Gastrocnemius medialis (tissue), 4 donors: ENCODE measurements at regions not wholly inside any gene's neighbourhood (a gene's known extent, or its start where the extent isn't known, plus 50 kb on each side); places are given as distances from the start of the nearest gene placed in this dataset.

Experiments used
- ATAC-seq, 2 donors: fragments of 150-250 bp; one replicate each; pipeline ENCODE4 v1.9.1; 2016
- DNase-seq, 2 donors: peaks; one replicate each; pipeline ENCODE4 v3.0.0-alpha.2; 2019
- H3K27ac ChIP-seq, 4 donors: fragments of 200-600 bp; sonication (generic); 1 replicate in 1 of 4; 2 replicates in 3 of 4; pipeline ENCODE4 v1.5.1; 2016 to 2018; ENCODE audit warnings: mild to moderate bottlenecking in 2 of 4, moderate library complexity in 1 of 4
- H3K27me3 ChIP-seq, 3 donors: fragments of 200-600 bp; sonication (generic) in 2 of 3; 1 replicate in 1 of 3; 2 replicates in 2 of 3; pipeline versions ENCODE4 v1.5.1 to v1.6.0; 2016 to 2019; ENCODE audit warnings: mild to moderate bottlenecking in 1 of 3, moderate library complexity in 1 of 3
- H3K36me3 ChIP-seq, 2 donors: fragments of 200-600 bp; sonication (generic) in 1 of 2; one replicate each; pipeline ENCODE4 v1.5.1; 2017 to 2018
- H3K4me1 ChIP-seq, 2 donors: fragments of 200-600 bp; sonication (generic) in 1 of 2; one replicate each; pipeline ENCODE4 v1.5.1; 2016 to 2017; ENCODE audit warnings: mild to moderate bottlenecking in 2 of 2
- H3K4me3 ChIP-seq, 4 donors: fragments of 200-600 bp; sonication (generic) in 3 of 4; 1 replicate in 1 of 4; 2 replicates in 3 of 4; pipeline ENCODE4 v1.5.1; 2016 to 2019; ENCODE audit warnings: mild to moderate bottlenecking in 2 of 4
- H3K9me3 ChIP-seq, 3 donors: fragments of 200-600 bp; sonication (generic) in 2 of 3; 1 replicate in 1 of 3; 2 replicates in 2 of 3; pipeline ENCODE4 v1.5.1; 2016 to 2019
- POLR2A ChIP-seq, 2 donors: fragments of 450-650 bp; IDR thresholded peaks; one replicate each; pipeline ENCODE4 v1.6.1; 2017; ENCODE audit warnings: antibody characterized with exemption in 2 of 2, mild to moderate bottlenecking in 2 of 2, moderate library complexity in 2 of 2
- in situ Hi-C, 4 donors: fragments of 200-750 bp; cut with MboI; loops; one replicate each; pipeline versions ENCODE4 v1.15.0 to v1.8.0; 2017; ENCODE audit warnings: low sequenced_read_pairs in 4 of 4
- intact Hi-C: fragments of 100-400 bp; cut with DNase I; formaldehyde crosslinking; loops from one replicate; pipeline ENCODE4 v1.15.1; 2023; ENCODE audit warnings: low total_unique reads
- TF ChIP-seq, protein P1 (sequence below), 5 experiments: fragments of 450-650 bp in 3 of 5; fragments of 200-600 bp in 2 of 5; sonication (generic) in 2 of 5; IDR thresholded peaks in 4 of 5; conservative IDR thresholded peaks in 1 of 5; 1 replicate in 4 of 5; 2 replicates in 1 of 5; pipeline ENCODE4 v1.5.1; 2016 to 2019; ENCODE audit warnings: antibody characterized with exemption in 5 of 5, mild to moderate bottlenecking in 3 of 5, moderate library complexity in 3 of 5

DNA sequence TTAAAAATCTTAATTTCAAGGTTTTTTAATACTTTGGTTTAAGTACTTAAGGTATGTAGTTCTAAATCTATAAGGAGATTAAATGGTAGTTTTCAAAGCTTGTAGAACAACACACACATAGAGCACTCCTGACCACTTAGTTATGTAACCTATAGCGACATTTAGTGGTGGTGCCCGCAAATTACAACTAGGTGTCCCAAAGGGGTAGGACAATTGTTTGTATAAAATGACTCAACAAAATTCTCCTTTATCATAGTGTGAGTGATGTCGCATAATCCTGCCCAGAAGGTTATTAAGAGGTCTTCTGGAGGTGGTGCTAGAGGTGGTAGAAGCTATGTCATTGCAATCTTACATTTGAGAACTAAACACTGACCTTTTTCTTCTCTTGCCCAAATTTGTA lies 373.0 kb upstream of the RASGEF1B start:
- TF ChIP-seq POLR2A (IDR thresholded peaks at IDR 0.05): no peak
- TF ChIP-seq, protein P1, sequence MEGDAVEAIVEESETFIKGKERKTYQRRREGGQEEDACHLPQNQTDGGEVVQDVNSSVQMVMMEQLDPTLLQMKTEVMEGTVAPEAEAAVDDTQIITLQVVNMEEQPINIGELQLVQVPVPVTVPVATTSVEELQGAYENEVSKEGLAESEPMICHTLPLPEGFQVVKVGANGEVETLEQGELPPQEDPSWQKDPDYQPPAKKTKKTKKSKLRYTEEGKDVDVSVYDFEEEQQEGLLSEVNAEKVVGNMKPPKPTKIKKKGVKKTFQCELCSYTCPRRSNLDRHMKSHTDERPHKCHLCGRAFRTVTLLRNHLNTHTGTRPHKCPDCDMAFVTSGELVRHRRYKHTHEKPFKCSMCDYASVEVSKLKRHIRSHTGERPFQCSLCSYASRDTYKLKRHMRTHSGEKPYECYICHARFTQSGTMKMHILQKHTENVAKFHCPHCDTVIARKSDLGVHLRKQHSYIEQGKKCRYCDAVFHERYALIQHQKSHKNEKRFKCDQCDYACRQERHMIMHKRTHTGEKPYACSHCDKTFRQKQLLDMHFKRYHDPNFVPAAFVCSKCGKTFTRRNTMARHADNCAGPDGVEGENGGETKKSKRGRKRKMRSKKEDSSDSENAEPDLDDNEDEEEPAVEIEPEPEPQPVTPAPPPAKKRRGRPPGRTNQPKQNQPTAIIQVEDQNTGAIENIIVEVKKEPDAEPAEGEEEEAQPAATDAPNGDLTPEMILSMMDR (IDR thresholded peaks at IDR 0.05 in 4 of 5, conservative IDR thresholded peaks at IDR 0.05 in 1 of 5): peak; percentile 57 to 74 (median 68)
- no peak overlapping the region for H3K27ac ChIP-seq
- in situ Hi-C loops: loop anchor here in 2 of 4 donors (5.0 kb wide), 1 partner anchor 377 kb away; no protein-coding TSS in a partner anchor
- peak; percentile 17 to 64 for DNase-seq
- intact Hi-C loops: loop anchor here (1.0 kb wide), 2 partner anchors 377 to 438 kb away; no protein-coding TSS in a partner anchor
- peaks cover 0 to 3% of the 10 kb centered on the region in 2 donors for H3K4me1 ChIP-seq
- peak; percentile 89 to 95 for ATAC-seq
- H3K4me3 ChIP-seq: no peak overlapping the region
- H3K36me3 ChIP-seq: no peaks in the 10 kb centered on the region
- no peaks in the 10 kb centered on the region for H3K27me3 ChIP-seq
- no peaks in the 10 kb centered on the region for H3K9me3 ChIP-seq

DNA sequence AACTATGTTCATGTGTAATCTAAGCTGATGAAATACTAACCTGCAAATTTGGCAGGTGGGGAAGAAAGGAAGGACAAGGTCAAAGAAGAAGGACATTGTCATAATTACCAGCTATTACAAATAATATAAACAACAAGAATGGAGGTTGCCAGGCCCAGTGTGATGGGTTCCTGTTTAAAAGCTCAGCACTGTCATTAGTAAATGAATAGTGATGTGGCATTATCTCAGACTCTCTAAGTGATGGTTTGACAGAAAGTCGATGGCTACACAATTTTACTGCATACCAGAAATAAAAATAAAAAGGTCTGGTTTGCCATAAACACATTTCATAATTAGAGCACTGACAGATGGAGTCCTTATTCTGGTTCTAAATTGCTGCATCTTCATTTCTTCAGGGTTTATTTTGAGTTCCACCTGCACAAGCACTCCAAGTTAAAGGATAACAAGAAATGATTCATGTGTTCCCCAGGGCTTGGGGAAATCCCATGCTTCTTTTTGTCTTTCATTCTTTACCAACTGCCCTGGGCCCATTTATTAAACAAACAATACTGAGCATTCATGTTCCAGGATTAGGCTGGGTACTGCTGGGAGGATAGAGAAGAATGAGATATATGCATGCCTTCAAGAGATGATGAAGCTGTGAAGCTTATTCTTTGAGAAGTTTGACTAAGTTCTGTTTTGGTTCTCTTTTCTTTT lies 367.8 kb upstream of the RASGEF1B start:
- no peaks in the 10 kb centered on the region for H3K36me3 ChIP-seq
- no peak overlapping the region for H3K27ac ChIP-seq
- TF ChIP-seq, protein P1 (IDR thresholded peaks at IDR 0.05 in 4 of 5, conservative IDR thresholded peaks at IDR 0.05 in 1 of 5): no peak
- no peak for TF ChIP-seq POLR2A (IDR thresholded peaks at IDR 0.05)
- intact Hi-C loops: no loop called here
- no peaks in the 10 kb centered on the region for H3K27me3 ChIP-seq
- H3K9me3 ChIP-seq: no peaks in the 10 kb centered on the region
- in situ Hi-C loops: loop anchor here (5.0 to 10.0 kb wide), 2 partner anchors 372 to 375 kb away; no protein-coding TSS in a partner anchor
- no peak for DNase-seq
- no peak for ATAC-seq
- H3K4me1 ChIP-seq: no peaks in the 10 kb centered on the region
- H3K4me3 ChIP-seq: no peak overlapping the region

DNA sequence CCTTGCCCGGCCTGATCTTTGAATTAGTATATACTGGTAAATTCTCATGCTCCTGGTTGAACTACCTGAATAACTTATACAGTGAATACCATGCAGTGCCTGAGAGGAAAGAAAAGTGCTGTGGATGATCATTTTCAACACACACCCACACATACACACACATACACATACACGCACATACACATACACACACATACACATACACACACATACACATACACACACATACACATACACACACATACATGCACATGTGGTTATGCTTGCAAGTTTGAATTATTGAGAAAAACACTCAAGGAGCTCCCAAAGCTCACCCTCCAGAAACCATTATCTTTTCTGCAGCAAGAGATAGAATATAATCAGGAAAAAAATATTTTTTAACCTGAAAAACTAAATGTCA lies 366.9 kb upstream of the RASGEF1B start:
- H3K4me1 ChIP-seq: no peaks in the 10 kb centered on the region
- TF ChIP-seq, protein P1 (IDR thresholded peaks at IDR 0.05 in 4 of 5, conservative IDR thresholded peaks at IDR 0.05 in 1 of 5): no peak
- TF ChIP-seq POLR2A (IDR thresholded peaks at IDR 0.05): no peak
- in situ Hi-C loops: loop anchor here in 2 of 4 donors (5.0 to 10.0 kb wide), 2 partner anchors 371 to 374 kb away; no protein-coding TSS in a partner anchor
- no peak for DNase-seq
- no peak overlapping the region for H3K4me3 ChIP-seq
- H3K27me3 ChIP-seq: no peaks in the 10 kb centered on the region
- intact Hi-C loops: no loop called here
- H3K36me3 ChIP-seq: no peaks in the 10 kb centered on the region
- no peak for ATAC-seq
- H3K27ac ChIP-seq: no peak overlapping the region
- H3K9me3 ChIP-seq: no peaks in the 10 kb centered on the region

DNA sequence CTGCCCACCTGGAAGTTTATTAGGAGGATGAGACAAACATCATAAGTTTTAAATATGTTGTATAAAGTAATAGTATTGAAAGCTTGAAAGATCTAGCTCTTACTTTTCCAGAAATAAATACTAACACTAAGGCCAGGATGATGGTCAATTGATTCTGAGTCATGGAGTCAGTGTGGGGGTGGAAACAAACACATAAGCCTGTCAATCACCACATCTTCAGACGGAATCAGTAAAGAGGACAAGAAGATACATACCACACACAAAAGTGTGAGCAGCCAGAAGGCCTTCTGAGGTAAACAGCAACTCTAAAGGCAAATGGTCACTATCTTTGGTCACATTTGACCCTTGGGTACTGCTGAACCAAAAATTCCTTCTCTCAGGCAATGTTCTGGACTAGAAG lies 365.0 kb upstream of the RASGEF1B start:
- H3K9me3 ChIP-seq: no peaks in the 10 kb centered on the region
- in situ Hi-C loops: loop anchor here in 2 of 4 donors (5.0 to 10.0 kb wide), 2 partner anchors 369 to 372 kb away; no protein-coding TSS in a partner anchor
- H3K27me3 ChIP-seq: no peaks in the 10 kb centered on the region
- H3K36me3 ChIP-seq: no peaks in the 10 kb centered on the region
- H3K4me1 ChIP-seq: no peaks in the 10 kb centered on the region
- ATAC-seq (no peak), DNase-seq (no peak)
- no peak overlapping the region for H3K27ac ChIP-seq
- no peak overlapping the region for H3K4me3 ChIP-seq
- intact Hi-C loops: no loop called here
- no peak for TF ChIP-seq POLR2A (IDR thresholded peaks at IDR 0.05)
- TF ChIP-seq, protein P1 (IDR thresholded peaks at IDR 0.05 in 4 of 5, conservative IDR thresholded peaks at IDR 0.05 in 1 of 5): no peak
